NCI-H1930 (cell line): ENCODE measurements at regions not wholly inside any gene's neighbourhood (a gene's known extent, or its start where the extent isn't known, plus 50 kb on each side); places are given as distances from the start of the nearest gene placed in this dataset.
"Not testable (repeated sequence)": the region's sequence is repeated elsewhere in the genome, so short reads cannot be mapped to it uniquely, and the experiment has no call there.

Experiments used
- DNase-seq, 2 experiments: peaks; one replicate each; lab custom pipeline; 2025; lab: John Stamatoyannopoulos, UW

- no peak for DNase-seq
Measured at GRCh38 chrX:125378205-125378604, 58.5 kb downstream of the TEX13C start.

- DNase-seq, result no peak
Measured at GRCh38 chrX:125378770-125379169, 59.1 kb downstream of the TEX13C start.

- no peak for DNase-seq
Measured at GRCh38 chrX:125382148-125382628, 62.5 kb downstream of the TEX13C start.

- no peak for DNase-seq
Measured at GRCh38 chrX:125382889-125383288, 63.2 kb downstream of the TEX13C start.

GRCh38 chrX:125384867-125385266, 65.2 kb downstream of the TEX13C start:
- DNase-seq, result no peak

- DNase-seq, result no peak
Measured at GRCh38 chrX:125387945-125388344, 68.3 kb downstream of the TEX13C start.

GRCh38 chrX:125394449-125394848, 74.8 kb downstream of the TEX13C start:
- no peak for DNase-seq

GRCh38 chrX:125395626-125396025, 76.0 kb downstream of the TEX13C start:
- no peak for DNase-seq

- DNase-seq, result no peak
Measured at GRCh38 chrX:125398959-125399440, 79.3 kb downstream of the TEX13C start.

GRCh38 chrX:125402807-125403206, 83.1 kb downstream of the TEX13C start:
- no peak for DNase-seq

- no peak for DNase-seq
Measured at GRCh38 chrX:125404667-125405160, 85.0 kb downstream of the TEX13C start.

GRCh38 chrX:125405339-125405738, 85.7 kb downstream of the TEX13C start:
- DNase-seq, result no peak

GRCh38 chrX:125407314-125407713, 87.6 kb downstream of the TEX13C start:
- DNase-seq, result no peak

- DNase-seq, result no peak
Measured at GRCh38 chrX:125420809-125421208, 101.1 kb downstream of the TEX13C start.

- DNase-seq, result no peak
Measured at GRCh38 chrX:125422986-125423385, 103.3 kb downstream of the TEX13C start.

GRCh38 chrX:125424536-125424935, 104.9 kb downstream of the TEX13C start:
- no peak for DNase-seq

- peak in 1 of 2 experiments; percentile 3 for DNase-seq
Measured at GRCh38 chrX:125436855-125437254, 117.2 kb downstream of the TEX13C start.

GRCh38 chrX:125439194-125439849, 119.7 kb downstream of the TEX13C start:
- no peak for DNase-seq

- no peak for DNase-seq
Measured at GRCh38 chrX:125444659-125445058, 125.0 kb downstream of the TEX13C start.

- DNase-seq, result no peak
Measured at GRCh38 chrX:125475482-125475881, 155.8 kb downstream of the TEX13C start.

- DNase-seq, result no peak
Measured at GRCh38 chrX:125492439-125492838, 172.8 kb downstream of the TEX13C start.

- not testable (repeated sequence) for DNase-seq
Measured at GRCh38 chrX:125493004-125493403, 173.3 kb downstream of the TEX13C start.

- no peak for DNase-seq
Measured at GRCh38 chrX:125497667-125498066, 178.0 kb downstream of the TEX13C start.

GRCh38 chrX:125503769-125504168, 184.1 kb downstream of the TEX13C start:
- DNase-seq, result no peak
